ENCODE measurements at regions not wholly inside any gene's neighbourhood (a gene's known extent, or its start where the extent isn't known, plus 50 kb on each side); places are given as distances from the start of the nearest gene placed in this dataset.

GRCh38 chr18:76307293-76307690 is 187.8 kb downstream of the ZNF516 start:
- no peak overlapping the region for H3K27ac ChIP-seq
- no peak for TF ChIP-seq CTCF (IDR thresholded peaks at IDR 0.05)
- no peak for DNase-seq
- intact Hi-C loops (cut with DNase I), result no loop called here
- H3K27me3 ChIP-seq, result no peaks in the 10 kb centered on the region
- no peaks in the 10 kb centered on the region for H3K36me3 ChIP-seq
- H3K4me3 ChIP-seq, result no peak overlapping the region
- no peak for ATAC-seq
- no peaks in the 10 kb centered on the region for H3K9me3 ChIP-seq
- H3K4me1 ChIP-seq, result no peaks in the 10 kb centered on the region

DNA sequence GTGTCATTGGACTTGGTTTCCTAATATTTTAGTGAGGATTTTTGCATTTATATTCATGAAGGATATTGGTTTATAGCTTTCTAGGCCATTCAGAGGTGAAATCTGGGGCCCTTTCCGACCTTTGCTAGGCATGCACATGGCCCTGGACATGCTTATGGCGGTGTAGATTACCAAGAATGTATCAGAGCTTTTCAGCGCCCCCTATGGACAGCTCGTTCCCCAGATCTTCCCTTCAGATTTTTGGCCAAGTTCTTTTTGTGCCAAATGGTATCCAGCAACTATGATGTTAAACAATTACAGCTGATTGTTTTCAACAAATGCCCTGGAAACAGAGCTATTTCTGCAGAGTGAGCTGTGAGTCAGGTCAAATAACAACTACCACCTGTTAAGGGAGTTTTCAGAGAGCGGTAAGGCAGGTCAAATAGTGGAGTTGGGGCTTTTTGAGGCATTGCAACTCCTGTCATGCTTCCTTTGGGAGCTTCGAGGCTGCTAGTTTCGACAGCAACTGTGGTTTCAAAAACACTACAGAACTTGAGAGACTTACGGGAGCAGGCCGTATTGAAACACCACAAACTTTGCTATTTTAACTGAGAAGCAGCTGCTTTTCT is 188.3 kb downstream of the ZNF516 start:
- Histone ChIP-seq H3K9me3 (no peaks in the 10 kb centered on the region), H3K27ac (no peak overlapping the region), H3K27me3 (no peaks in the 10 kb centered on the region), H3K4me1 (no peaks in the 10 kb centered on the region), H3K4me3 (no peak overlapping the region), H3K36me3 (no peaks in the 10 kb centered on the region)
- no peak for TF ChIP-seq CTCF (IDR thresholded peaks at IDR 0.05)
- no peak for DNase-seq
- ATAC-seq, result no peak
- intact Hi-C loops (cut with DNase I), result no loop called here

GRCh38 chr18:76285866-76286265 is 209.2 kb downstream of the ZNF516 start:
- intact Hi-C loops (cut with DNase I), result no loop called here
- no peak for TF ChIP-seq CTCF (IDR thresholded peaks at IDR 0.05)
- peaks cover 0 to 13% of the 10 kb centered on the region in 2 donors for H3K9me3 ChIP-seq
- ATAC-seq (no peak), DNase-seq (no peak)
- no peak overlapping the region for H3K27ac ChIP-seq
- H3K36me3 ChIP-seq, result no peaks in the 10 kb centered on the region
- H3K4me1 ChIP-seq, result no peaks in the 10 kb centered on the region
- H3K4me3 ChIP-seq, result no peak overlapping the region
- H3K27me3 ChIP-seq, result no peaks in the 10 kb centered on the region

- H3K9me3 ChIP-seq, result no peaks in the 10 kb centered on the region
- no peak for DNase-seq
- H3K36me3 ChIP-seq, result no peaks in the 10 kb centered on the region
- H3K4me1 ChIP-seq, result no peaks in the 10 kb centered on the region
- no peak for TF ChIP-seq CTCF (IDR thresholded peaks at IDR 0.05)
- intact Hi-C loops (cut with DNase I), result no loop called here
- ATAC-seq, result no peak
- H3K27ac ChIP-seq, result no peak overlapping the region
- no peaks in the 10 kb centered on the region for H3K27me3 ChIP-seq
- H3K4me3 ChIP-seq, result no peak overlapping the region
Measured at GRCh38 chr18:76281565-76281964, 213.5 kb downstream of the ZNF516 start.

DNA sequence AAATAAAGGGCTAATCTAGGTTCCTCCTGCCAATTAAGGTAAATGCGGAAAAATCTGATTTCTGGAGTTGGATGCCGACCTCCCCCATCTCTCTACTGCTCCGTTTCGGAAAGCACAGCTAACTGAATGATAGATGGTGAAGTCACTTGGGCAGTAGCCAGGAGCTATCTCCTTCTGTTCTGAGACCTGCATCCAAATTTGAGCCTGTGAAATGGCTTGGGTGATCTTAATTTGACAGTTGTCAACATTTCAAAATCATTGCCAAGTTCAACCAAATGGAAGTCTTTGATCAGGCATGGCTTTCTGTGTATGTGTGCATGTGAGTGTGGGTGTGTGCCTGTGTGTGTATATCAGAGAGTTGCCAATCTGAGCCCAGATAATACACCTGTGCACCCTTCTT is 217.2 kb downstream of the ZNF516 start:
- Histone ChIP-seq H3K27me3 (no peaks in the 10 kb centered on the region), H3K27ac (no peak overlapping the region), H3K4me1 (no peaks in the 10 kb centered on the region), H3K36me3 (no peaks in the 10 kb centered on the region), H3K9me3 (no peaks in the 10 kb centered on the region), H3K4me3 (no peak overlapping the region)
- intact Hi-C loops (cut with DNase I), result no loop called here
- no peak for ATAC-seq
- no peak for DNase-seq
- no peak for TF ChIP-seq CTCF (IDR thresholded peaks at IDR 0.05)
